ENCODE measurements at regions not wholly inside any gene's neighbourhood (a gene's known extent, or its start where the extent isn't known, plus 50 kb on each side); places are given as distances from the start of the nearest gene placed in this dataset.
"Not testable (repeated sequence)": the region's sequence is repeated elsewhere in the genome, so short reads cannot be mapped to it uniquely, and the experiment has no call there.

- DNase-seq (no peak), FAIRE-seq (no peak), ATAC-seq (no peak)
- no peak overlapping the region for H3K27ac ChIP-seq
- 59 to 64% methylated on average over 49 to 55 of the region's 55 CpGs for WGBS, 2 donors
- H3K27me3 ChIP-seq: no peaks in the 10 kb centered on the region
- no peak for TF ChIP-seq CTCF (IDR thresholded peaks at IDR 0.05)
- intact Hi-C loops (cut with DNase I): no loop called here
- no peaks in the 10 kb centered on the region for H3K9me3 ChIP-seq
- H3K4me1 ChIP-seq: no peaks in the 10 kb centered on the region
- no peaks in the 10 kb centered on the region for H3K36me3 ChIP-seq
- no peak overlapping the region for H3K4me3 ChIP-seq
These were observed 335.3 kb upstream of the DEFB115 start for GRCh38 chr20:30922129-30922528.

- H3K4me1 ChIP-seq: no peaks in the 10 kb centered on the region
- FAIRE-seq (no peak), ATAC-seq (no peak), DNase-seq (no peak)
- H3K27me3 ChIP-seq: no peaks in the 10 kb centered on the region
- H3K36me3 ChIP-seq: no peaks in the 10 kb centered on the region
- 54 to 57% methylated on average over 5 of the region's 5 CpGs for WGBS, 2 donors
- H3K9me3 ChIP-seq: no peaks in the 10 kb centered on the region
- H3K27ac ChIP-seq: no peak overlapping the region
- no peak overlapping the region for H3K4me3 ChIP-seq
- intact Hi-C loops (cut with DNase I): no loop called here
- TF ChIP-seq CTCF (IDR thresholded peaks at IDR 0.05): no peak
These were observed 319.7 kb upstream of the DEFB115 start for GRCh38 chr20:30937790-30938189.

- ATAC-seq (no peak), DNase-seq (peak in 2 of 6 donors; percentile 1 to 6), FAIRE-seq (no peak)
- H3K27me3 ChIP-seq: no peaks in the 10 kb centered on the region
- H3K27ac ChIP-seq: no peak overlapping the region
- WGBS, 2 donors: 65 to 69% methylated on average over 13 of the region's 13 CpGs
- no peak overlapping the region for H3K4me3 ChIP-seq
- intact Hi-C loops (cut with DNase I): no loop called here
- H3K9me3 ChIP-seq: no peaks in the 10 kb centered on the region
- no peak for TF ChIP-seq CTCF (IDR thresholded peaks at IDR 0.05)
- H3K36me3 ChIP-seq: no peaks in the 10 kb centered on the region
- no peaks in the 10 kb centered on the region for H3K4me1 ChIP-seq
These were observed 307.7 kb upstream of the DEFB115 start for GRCh38 chr20:30949761-30950160.

GRCh38 chr20:30951088-30951487 is 306.4 kb upstream of the DEFB115 start:
- WGBS, 2 donors: 73 to 76% methylated on average over 3 of the region's 3 CpGs
- intact Hi-C loops (cut with DNase I); H3K27ac ChIP-seq; H3K4me1 ChIP-seq; H3K27me3 ChIP-seq; DNase-seq; ATAC-seq; FAIRE-seq; H3K9me3 ChIP-seq; H3K4me3 ChIP-seq; H3K36me3 ChIP-seq: not testable (repeated sequence)

GRCh38 chr20:30956649-30957048 is 300.8 kb upstream of the DEFB115 start:
- H3K27ac ChIP-seq; DNase-seq; intact Hi-C loops (cut with DNase I); FAIRE-seq; H3K36me3 ChIP-seq; ATAC-seq; H3K9me3 ChIP-seq; H3K27me3 ChIP-seq; H3K4me3 ChIP-seq; H3K4me1 ChIP-seq: not testable (repeated sequence)
- 53 to 61% methylated on average over 3 of the region's 3 CpGs for WGBS, 2 donors

- DNase-seq; H3K9me3 ChIP-seq; ATAC-seq; FAIRE-seq; intact Hi-C loops (cut with DNase I); H3K4me1 ChIP-seq; H3K4me3 ChIP-seq; H3K27ac ChIP-seq; H3K36me3 ChIP-seq; H3K27me3 ChIP-seq: not testable (repeated sequence)
These were observed 298.3 kb upstream of the DEFB115 start for GRCh38 chr20:30959208-30959607.

- Histone ChIP-seq H3K4me3 (no peak overlapping the region), H3K36me3 (no peaks in the 10 kb centered on the region), H3K4me1 (no peaks in the 10 kb centered on the region), H3K27me3 (no peaks in the 10 kb centered on the region), H3K9me3 (no peaks in the 10 kb centered on the region), H3K27ac (no peak overlapping the region)
- DNase-seq (no peak), FAIRE-seq (no peak), ATAC-seq (no peak)
- WGBS, 2 donors: 58 to 62% methylated on average over 4 of the region's 4 CpGs
- TF ChIP-seq CTCF (IDR thresholded peaks at IDR 0.05): no peak
- intact Hi-C loops (cut with DNase I): no loop called here
These were observed 293.9 kb upstream of the DEFB115 start for GRCh38 chr20:30963591-30963990.

GRCh38 chr20:30975859-30976258 is 281.6 kb upstream of the DEFB115 start:
- H3K4me1 ChIP-seq; ATAC-seq; H3K27me3 ChIP-seq; H3K27ac ChIP-seq; H3K4me3 ChIP-seq; H3K9me3 ChIP-seq; FAIRE-seq; intact Hi-C loops (cut with DNase I); H3K36me3 ChIP-seq: not testable (repeated sequence)
- WGBS, 2 donors: 68 to 78% methylated on average over 13 of the region's 13 CpGs
- peak in 2 of 6 donors; percentile 26 to 28 for DNase-seq
